ENCODE measurements at regions not wholly inside any gene's neighbourhood (a gene's known extent, or its start where the extent isn't known, plus 50 kb on each side); places are given as distances from the start of the nearest gene placed in this dataset.

- no peak for ATAC-seq
These were observed 65.9 kb upstream of the MANEA start for GRCh38 chr6:95511404-95511803.

GRCh38 chr6:95515975-95516374, 61.4 kb upstream of the MANEA start:
- ATAC-seq, result no peak

- no peak for ATAC-seq
These were observed 60.3 kb upstream of the MANEA start for GRCh38 chr6:95517004-95517403.

GRCh38 chr6:95517568-95517967, 59.8 kb upstream of the MANEA start:
- ATAC-seq, result no peak

- ATAC-seq, result no peak
These were observed 58.6 kb upstream of the MANEA start for GRCh38 chr6:95518630-95519227.

- ATAC-seq, result no peak
These were observed 57.9 kb upstream of the MANEA start for GRCh38 chr6:95519228-95520037.

- no peak for ATAC-seq
These were observed 56.2 kb upstream of the MANEA start for GRCh38 chr6:95521181-95521580.
